CD4-positive, alpha-beta T cell treated with Interleukin-6 for 4 hours (primary cell): ENCODE measurements at regions not wholly inside any gene's neighbourhood (a gene's known extent, or its start where the extent isn't known, plus 50 kb on each side); places are given as distances from the start of the nearest gene placed in this dataset.

Source experiments
- DNase-seq: peaks from one replicate; pipeline ENCODE4 v3.0.0-alpha.2; 2020; ENCODE audit warnings: mixed read lengths

DNA sequence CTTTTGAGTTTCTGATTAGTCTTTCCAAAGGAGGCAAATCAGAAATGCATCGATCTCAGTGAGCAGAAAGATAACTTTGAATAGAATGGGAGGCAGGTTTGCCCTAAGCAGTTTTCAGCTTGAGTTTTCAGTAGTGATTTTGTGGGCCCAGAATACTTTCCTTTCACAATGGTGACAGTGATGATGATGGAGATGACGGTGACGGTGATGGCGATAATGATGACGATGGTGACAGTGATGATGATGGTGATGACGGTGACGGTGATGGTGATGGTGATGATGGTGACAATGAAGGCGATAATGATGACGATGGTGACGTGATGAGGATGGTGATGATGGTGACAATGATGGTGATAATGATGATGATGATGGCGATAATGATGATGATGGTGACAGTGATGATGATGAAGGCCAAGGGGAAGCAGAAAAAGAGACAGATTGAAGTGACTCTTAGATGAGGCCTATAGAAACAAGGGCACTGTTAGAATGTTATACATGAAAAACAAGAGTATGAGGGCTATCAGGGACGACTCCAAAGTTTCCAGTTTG lies 153.4 kb upstream of the B3GAT1 start:
- no peak for DNase-seq

DNA sequence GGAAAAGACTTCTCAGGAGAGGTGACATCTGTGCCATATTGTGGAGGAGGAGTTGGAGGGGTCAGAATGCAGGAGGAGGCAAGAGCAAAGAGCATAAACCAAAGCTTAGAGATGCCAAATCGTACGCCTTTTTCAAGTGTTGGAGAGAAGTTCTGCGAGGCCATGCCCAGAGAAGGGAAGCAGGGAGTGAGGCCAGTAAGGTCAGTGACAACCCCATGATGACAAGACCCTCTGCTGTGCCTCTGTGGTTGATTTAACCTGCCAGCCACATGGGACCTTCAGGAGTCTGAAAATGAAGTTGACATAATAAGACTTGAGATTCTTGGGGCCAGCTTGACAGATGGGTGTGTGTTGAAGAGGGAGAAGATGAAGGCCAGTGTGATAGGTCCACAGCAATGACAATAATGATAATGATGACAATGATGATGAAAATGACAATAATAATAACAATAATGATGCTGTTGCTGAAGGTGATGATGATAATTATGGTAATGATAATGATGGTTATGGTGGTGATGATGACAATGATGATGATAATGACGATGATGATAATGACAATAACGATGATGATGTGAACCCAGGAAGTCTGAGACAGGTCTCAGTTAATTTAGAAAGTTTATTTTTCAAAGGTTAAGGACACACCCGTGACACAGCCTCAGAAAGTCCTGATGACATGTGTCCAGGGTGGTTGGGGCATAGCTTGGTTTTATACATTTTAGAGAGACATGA lies 152.6 kb upstream of the B3GAT1 start:
- DNase-seq, result no peak

DNA sequence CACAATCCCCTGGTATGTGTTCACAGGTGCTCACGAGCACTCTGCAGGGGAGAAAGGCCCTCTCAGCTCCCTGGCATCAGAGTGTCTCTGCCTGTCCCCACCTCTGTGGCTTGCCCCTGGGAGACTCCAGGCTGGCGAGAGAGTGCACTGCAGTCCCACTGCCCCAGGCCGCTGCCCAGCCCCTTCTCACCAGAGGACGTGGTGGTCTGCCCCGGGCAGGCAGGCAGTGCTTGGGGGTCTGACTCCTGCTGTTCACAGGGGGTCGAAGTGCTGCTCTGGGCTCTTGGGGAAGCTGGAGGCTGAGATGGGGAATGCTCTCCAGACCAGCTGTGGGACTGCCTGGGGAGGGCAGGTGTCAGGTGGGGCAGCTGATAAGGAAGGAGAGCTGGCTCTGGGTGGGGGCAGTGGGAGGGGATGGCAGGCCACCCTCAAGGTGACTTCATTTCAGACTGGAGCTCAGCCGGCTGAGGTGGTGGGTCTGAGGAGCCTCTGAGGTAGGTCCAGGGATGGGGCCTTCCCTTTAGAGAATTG lies 151.0 kb upstream of the B3GAT1 start:
- DNase-seq, result no peak

DNA sequence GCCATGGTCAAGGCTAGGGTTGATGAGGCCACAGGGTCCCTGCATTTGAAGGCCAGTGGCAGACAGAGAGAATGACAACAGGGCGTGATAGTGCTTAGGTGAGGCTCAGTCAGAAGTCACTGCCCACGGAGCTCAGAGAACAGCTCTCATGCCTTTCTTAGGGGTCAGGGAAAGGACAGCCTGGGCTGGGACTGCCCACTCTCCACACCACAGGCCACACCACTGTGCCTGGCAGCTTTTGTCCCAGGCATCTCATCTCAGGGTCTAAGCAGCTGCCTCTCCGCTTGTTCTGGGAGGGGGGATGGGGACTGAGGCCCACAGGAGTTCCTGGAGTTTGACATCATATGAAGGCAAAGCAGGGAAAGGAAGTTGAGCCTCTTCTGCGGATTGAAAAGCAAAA lies 150.2 kb upstream of the B3GAT1 start:
- DNase-seq, result no peak

DNA sequence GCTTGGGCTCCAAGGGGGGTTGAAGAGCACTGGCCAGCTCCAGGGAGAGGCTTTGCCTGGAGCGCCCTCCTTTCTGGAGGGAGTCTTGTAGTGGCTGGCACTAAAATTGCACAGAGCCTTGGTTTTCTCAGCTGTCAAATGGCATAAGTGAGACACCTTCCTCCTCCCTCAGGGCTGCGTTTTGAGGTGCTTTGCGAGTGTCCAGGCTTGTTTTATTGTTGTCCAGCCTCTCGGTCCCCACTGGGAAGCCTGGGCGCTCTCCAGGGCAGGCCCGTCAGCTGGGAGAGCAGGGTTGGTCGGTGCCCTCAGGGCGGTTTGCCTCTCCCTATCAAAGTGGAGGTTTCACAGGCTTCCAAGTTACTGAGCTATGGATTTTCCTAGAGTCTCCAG lies 149.3 kb upstream of the B3GAT1 start:
- DNase-seq, result no peak

DNA sequence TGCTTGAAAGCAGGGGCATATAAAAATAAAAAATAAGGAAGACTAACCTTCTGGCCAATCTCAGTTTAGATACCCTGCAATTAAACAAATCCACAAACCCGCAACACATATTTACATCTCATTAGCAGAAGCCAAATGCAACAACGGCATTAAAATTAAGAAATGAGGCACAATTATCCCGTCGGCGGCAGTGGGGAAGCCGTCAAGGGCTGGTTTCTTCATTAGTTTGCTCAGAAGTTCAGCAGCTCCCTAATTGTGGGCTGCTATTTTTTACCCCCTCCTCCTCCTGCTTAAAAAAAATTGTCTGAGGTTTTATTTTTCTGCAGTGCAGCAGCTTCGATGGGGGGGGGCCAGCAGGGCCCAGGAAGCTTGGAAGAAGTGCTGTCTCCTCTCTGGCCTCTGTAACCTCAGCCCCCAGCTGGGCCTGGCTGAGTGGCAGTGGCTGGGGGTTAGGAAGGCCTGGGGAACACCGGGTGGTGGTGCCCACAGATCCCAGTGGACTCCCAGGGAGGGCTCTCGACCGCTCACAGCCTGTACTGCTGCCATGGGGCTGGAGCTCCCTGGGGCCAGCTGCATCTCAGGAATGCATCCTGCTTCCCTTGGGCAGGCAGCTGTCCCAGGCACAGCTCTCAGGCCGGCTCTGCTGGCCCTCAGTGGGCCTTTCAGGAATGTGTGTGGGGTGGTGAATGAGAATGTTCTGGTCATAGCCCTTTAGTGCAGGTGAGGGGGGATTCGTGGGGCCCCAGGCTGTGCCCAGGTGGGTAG lies 148.7 kb upstream of the B3GAT1 start:
- no peak for DNase-seq

DNA sequence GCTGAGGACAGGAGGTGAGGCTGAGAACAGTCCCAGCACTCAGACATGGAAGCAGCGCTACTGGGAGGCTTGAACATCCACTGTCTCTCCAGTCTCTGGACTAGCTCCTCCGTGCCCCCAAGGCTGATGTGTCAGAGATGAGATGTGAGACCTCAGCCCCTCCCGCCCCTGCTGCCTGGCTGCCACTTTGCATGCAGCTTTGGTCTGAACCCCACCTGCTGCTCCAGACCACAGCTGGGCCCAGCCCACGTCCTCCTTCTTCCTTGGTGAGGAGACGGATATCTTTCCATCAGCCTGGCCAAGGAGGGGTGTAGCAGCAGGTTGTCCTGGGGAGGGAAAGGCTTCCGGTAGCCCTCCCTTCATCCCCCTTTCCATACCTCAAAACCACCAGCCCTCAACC lies 148.0 kb upstream of the B3GAT1 start:
- no peak for DNase-seq

DNA sequence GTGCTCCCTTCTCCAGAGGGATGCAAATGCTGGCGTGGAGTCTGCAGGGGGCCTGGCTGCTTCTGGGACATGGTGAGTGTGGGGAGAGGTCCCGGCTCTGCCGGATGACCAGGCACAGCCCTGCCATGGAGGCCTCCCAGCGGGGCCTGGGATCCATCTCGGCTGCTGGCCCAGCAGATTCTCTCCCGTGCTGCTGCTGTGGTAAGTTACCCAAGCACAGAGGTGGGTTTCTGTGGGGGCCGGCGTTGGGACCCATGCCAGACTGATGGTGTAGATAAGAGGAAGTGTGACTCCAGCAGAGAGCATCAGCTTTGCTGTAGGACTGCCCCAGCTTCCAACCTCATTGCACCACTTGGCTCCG lies 147.5 kb upstream of the B3GAT1 start:
- no peak for DNase-seq

DNA sequence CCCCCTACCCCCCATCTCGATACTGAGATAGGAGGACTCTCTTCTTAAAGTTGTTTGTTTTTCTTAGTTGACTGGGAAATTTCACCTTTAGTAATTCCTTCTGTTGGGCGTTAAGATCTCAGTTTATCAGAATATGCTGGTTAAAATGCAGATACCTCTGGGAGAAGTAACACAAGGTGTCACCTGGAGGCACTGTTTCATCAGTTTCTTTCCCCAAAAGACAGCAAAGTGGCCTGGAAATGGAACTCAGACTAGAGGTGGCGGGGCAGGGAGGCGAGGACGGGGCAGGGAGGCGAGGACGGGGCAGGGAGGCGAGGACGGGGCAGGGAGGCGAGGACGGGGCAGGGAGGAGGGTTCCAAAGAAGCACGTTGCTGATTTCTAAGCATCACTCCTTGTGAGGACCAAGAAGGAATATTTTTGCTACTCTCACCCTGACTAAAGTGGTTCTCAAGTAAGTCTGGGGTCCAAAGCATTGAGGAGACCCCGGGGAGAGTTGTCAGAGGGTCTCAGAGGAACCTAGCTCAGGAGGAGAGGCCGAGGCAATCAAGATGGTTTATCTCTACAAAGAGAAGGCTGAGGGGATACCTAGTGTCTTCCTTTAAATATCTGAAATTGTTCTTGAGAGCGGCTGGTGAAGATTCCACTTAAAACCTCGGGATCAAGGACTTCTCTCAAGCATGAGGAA lies 147.0 kb upstream of the B3GAT1 start:
- no peak for DNase-seq

DNA sequence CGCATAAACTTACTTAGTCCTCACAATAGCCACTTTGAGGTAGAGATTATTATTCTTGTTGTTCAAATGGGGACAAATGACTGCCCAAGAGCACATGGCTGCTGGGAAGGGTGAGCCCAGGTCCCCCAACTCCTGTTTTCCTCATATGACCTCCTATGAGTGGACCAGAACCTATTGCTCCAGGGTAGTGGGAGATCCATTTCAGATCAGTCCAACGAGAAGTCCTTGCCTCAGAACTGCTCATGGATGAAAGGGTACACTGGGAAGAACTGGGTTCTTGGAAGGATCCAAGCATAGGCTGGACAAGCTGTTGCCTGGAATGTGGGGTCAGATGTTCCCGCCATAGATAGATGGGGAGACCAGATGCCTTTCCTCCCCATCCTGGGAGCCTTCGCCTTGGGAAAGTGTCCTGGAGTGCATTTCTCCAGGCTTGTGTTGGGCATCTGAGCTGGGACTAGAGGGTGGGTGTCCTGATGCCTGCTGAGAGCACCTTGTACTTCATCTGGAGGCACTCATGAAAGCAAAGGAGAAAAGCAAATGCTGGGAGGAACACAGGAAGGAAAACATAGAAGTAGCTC lies 146.3 kb upstream of the B3GAT1 start:
- DNase-seq, result no peak

DNA sequence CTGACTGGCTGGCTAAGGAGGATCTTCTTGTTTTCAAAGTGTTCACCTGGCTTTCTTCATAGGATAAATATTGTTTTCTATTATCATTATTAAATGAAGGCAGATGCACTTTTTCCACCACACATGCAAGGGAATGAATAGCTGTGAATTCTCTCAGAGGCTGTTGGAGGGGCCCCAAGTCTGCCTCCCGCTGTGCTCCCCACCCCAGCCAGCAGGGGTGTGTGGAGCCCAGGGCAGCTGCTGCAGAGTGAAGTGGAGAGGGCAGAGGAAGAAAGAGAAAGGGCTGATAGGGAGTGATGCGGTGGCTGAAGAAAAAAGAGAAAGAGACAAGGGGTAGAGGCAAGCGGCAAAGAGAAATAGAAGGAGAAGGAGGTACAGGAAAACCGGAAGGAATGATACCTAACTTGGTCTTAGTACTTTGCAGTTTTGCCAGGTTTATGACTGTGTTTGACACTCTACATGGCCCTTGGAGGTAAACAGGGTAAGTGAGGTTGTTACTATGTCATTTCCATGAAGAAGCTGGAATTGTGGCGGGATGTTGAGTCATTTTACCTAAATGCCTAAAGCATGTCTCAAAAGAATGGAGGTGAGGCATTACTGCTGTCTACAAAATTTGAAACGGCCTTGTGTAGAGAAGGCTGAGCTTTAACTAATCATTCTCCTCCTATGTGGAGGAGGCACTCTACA lies 145.7 kb upstream of the B3GAT1 start:
- no peak for DNase-seq

DNA sequence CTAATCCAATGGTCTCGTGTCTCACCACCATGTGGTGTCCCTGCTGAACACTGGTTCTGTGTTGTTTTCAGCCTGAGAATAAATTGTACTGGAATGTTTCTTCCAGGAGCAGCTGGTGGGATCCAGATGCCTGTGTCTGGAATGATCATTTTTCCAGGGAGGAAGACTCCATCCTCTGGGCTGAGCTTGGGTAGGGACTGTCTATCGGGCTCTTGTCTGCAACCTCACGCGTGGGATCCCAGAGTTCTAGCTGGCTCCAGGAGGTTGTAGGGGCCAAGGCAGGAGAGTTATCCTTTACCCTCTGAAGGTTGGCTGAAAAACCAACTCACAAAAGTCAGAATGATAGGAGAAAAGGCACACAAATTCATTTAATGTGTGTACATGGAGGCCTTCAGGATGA lies 144.1 kb upstream of the B3GAT1 start:
- DNase-seq, result no peak

DNA sequence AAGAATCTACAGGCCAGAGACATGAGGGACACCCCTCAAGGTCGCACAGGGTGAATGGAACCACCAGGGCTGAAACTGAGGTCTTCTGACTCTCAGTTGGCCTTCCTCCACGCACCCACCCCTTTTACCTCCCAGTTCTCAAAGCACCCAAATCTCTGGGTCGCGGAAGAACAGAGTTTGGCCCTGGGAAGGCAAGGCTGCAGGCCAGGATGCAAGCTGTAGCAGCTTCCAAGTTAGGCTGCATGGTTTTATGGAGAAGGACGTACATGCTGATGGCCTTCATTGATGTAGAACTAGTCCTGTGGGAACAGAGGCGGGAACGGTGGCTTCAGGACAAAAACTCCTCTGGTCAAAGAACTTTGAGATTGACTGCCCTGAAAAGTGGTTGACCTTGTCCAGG lies 143.5 kb upstream of the B3GAT1 start:
- DNase-seq, result no peak

DNA sequence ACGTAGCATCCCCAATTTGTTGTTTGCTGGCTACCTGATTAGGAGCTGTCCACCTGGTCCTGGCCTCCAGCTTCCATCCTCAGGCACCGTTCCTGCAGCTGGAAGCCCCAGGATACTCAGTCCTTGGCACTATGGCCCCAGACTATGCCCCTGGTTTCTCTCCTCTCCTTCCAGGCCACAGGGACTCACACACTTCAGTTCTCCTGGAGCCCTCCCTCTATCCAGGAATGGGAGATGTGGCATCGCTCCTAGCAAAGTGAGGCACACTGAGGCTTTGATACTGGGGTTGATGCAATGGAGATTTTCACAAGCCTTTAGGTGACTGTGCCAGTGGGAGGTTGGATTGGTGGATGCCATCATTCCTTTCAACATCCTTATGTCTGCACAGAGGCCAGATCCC lies 142.8 kb upstream of the B3GAT1 start:
- DNase-seq, result no peak

DNA sequence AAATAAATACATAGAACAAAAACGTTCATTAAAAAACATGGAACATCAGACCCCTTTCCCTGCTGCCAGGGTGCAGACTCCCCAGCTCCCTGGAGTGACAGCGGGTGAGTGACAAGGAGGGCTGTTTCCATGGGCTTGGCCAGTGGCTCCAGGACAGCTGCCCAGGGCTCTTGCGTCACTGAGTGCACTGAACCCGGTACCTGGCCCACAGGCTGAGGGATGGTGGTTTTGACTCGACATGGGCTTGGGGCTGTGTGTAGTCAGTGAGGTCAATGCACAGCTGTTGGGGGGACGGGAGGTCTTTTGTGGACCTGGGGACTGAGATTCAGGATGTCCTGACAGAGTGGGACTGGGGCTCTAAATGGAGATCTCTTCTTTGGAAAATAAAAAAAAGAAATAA lies 142.1 kb upstream of the B3GAT1 start:
- DNase-seq, result no peak

DNA sequence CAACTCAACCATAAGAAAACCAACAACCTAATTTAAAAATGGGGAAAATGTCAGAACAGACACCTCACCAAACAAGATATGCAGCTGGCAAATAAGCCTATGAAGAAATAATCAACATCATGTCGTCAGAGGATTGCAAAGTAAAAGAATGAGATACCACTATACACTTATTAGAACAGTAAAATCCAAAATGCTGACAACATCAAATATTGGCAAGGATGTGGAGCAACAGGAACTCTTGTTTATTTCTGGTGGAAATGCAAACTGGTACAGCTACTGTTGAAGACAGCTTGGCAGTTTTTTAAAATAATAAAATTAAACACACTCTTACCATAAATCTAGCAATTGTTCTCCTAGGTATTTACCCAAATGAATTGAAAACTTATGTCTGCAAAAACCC lies 140.7 kb upstream of the B3GAT1 start:
- no peak for DNase-seq

DNA sequence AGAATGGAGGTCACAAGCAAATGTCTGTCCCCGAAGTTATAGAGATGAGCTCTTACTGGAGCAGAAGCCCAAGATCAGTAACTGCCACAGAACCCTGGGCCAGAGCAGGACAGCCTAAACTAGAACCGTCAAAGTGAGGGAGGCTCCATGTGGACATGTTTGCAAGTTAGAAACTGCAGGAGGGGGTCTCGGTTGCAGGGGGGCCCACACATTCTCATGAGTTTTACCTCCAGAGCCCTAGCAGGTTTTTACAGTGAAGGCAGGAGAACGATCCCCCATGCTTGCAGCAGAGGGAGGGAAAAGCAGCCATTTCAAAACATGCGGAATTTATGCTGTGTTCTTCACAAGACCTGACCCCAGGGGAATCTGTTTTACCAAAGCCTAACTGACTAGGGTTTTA lies 133.5 kb upstream of the B3GAT1 start:
- no peak for DNase-seq

DNA sequence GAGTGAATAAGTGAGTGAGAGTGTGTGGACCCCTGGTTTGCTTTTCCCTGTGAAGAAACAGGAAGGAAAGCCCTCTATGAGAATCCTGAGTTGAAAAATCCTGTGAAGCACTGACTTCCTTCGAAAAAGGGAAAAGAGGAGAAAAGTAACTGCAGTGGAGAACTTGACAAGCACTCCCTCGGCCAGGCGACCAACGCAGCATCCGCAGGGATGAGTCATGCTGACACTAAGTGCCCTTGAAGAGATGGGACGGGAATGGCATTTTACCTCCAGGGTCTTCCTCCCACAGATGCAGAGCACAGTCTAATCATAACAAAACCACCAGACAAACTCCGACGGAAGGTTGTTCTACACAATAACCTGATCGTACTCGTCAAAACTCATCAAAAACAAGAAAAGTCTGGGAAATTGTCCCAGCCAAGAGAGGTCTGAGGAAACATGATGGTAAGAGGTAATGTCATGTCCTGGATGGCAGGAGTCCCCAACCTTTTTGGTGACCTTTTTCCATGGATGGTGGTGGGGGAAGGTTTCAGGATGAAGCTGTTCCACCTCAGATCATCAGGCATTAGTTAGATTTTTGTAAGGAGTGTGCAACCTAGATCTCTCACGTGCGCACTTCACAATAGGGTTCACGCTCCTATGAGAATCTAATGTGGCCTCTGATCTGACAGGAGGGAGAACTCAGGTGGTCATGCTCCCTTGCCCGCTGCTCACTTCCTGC lies 132.2 kb upstream of the B3GAT1 start:
- no peak for DNase-seq

DNA sequence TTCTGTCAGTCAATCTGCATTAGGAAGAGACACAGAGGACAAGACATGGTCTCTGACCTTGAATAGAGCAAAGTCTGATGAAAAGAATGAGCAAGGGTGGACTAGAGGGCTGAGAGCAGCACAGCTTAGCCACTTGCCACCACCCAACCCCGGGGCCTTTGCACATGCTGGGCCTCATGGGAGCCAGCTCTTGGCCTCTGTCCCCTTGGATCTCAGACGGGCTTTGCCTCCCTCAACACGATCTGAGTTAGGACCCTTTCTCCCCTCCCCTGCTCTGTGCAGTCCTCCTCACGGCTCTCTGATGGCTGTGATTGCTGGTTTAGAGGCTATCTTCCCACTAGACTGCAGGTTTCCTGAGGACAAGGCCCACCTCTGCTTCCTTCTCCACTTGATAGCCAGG lies 131.6 kb upstream of the B3GAT1 start:
- no peak for DNase-seq

DNA sequence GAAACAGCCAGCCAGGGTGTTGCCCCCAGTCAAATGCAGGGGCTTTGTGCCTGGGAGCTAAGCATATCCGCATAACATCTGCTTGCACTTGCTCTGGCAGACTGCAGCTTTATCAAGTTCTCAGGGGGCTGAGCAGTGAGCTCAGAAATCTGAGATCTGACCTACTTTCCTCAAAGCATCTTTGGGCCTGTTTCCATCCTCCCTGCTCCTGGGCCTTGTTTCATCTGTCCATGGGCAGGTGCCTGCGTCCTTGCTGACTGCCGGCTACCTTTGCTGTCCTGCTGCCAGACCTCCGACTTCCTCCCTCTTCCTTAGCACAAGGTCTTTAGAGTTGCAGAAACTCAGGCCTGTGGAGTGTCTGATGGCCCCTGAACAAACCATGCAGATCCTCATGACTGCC lies 131.2 kb upstream of the B3GAT1 start:
- no peak for DNase-seq

DNA sequence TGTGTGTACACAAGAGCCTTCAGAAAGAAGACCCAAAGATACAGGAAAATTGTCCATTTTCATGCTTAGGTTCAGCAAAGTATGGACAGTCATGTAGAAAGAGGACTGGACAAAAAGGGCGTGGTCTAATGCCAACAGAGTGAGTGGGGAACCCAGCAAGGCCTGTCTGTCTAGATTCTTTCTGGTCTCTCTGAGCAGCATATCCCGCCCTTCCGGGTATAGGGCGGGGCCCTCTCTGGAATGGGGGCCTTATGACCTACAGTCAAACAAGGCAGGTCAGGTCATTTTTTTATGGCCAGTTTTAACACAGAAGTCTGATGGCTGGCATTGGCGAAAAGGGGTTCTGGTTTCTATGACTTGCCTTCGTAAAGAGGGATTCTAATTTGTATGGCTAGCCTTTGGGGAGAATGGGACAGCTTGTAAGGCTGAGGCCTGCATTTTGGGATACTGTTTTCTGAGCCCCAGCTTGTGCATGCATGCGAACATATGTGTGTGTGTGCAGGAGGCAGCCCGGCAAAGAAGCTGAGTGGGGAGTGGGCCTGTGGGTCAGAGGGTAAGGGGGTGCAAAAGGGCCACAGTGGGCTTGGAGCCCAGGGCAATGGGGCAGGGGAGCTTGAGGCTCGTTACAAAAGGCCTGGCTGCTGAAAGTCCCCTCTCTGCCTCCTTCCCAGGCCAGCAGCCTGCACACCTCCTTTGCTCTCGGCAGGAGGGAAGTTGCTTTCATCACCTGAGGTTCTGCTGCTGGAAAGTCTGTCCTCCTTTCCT lies 130.5 kb upstream of the B3GAT1 start:
- no peak for DNase-seq
